Heart right ventricle (tissue), 16 donors: ENCODE measurements at regions not wholly inside any gene's neighbourhood (a gene's known extent, or its start where the extent isn't known, plus 50 kb on each side); places are given as distances from the start of the nearest gene placed in this dataset.

Source experiments
- ATAC-seq, 8 donors: fragments of 200-7000 bp; cut with Tn5 transposase; one replicate each; pipeline ENCODE4 v1.9.1; 2020; ENCODE audit warnings: mild to moderate bottlenecking in 8 of 8, moderate library complexity in 8 of 8, moderate number of reproducible peaks in 1 of 8
- DNase-seq, 2 donors: peaks; one replicate each; pipeline ENCODE4 v3.0.0-alpha.2; 2020
- H3K27ac ChIP-seq, 10 donors: fragments of 200-600 bp; sonication (generic) in 2 of 10; one replicate each; pipeline versions ENCODE4 v1.5.0 to v1.8.0; 2020 to 2022; ENCODE audit warnings: mild to moderate bottlenecking in 3 of 10
- H3K27me3 ChIP-seq, 7 donors: fragments of 200-600 bp; one replicate each; pipeline ENCODE4 v1.8.0; 2021 to 2022; ENCODE audit warnings: mild to moderate bottlenecking in 2 of 7
- H3K36me3 ChIP-seq, 9 donors: fragments of 200-600 bp; sonication (generic) in 1 of 9; one replicate each; pipeline versions ENCODE4 v1.5.0 to v1.8.0; 2020 to 2022; ENCODE audit warnings: mild to moderate bottlenecking in 2 of 9
- H3K4me1 ChIP-seq, 9 donors: fragments of 200-600 bp; sonication (generic) in 1 of 9; one replicate each; pipeline versions ENCODE4 v1.5.0 to v1.8.0; 2020 to 2022; ENCODE audit warnings: mild to moderate bottlenecking in 4 of 9
- H3K4me3 ChIP-seq, 10 donors: fragments of 200-600 bp; sonication (generic) in 2 of 10; one replicate each; pipeline versions ENCODE4 v1.5.0 to v1.8.0; 2020 to 2022; ENCODE audit warnings: mild to moderate bottlenecking in 7 of 10, moderate library complexity in 2 of 10
- H3K9me3 ChIP-seq, 11 donors: fragments of 200-600 bp in 10 of 11; sonication (generic) in 2 of 11; one replicate each; pipeline versions ENCODE4 v1.5.0 to v1.8.0; 2013 to 2022; ENCODE audit warnings: mild to moderate bottlenecking in 2 of 11, control low read depth in 1 of 11, moderate library complexity in 1 of 11
- CTCF ChIP-seq, 9 donors: fragments of 200-600 bp; sonication (generic) in 2 of 9; IDR thresholded peaks; one replicate each; pipeline versions ENCODE4 v1.5.0 to v1.8.0; 2021 to 2022; ENCODE audit warnings: antibody characterized with exemption in 9 of 9, mild to moderate bottlenecking in 5 of 9, moderate library complexity in 1 of 9
- WGBS, 2 donors: extraction: QIAGEN DNeasy Blood & Tissue Kit; methylation state at CpG; one replicate each; pipeline ENCODE4 v1.1.7; 2013; ENCODE audit warnings: inconsistent platforms in 1 of 2; 5-methylcytosine and 5-hydroxymethylcytosine counted together
- intact Hi-C, 10 donors: fragments of 100-400 bp; cut with DNase I; formaldehyde crosslinking; loops; one replicate each; pipeline versions ENCODE4 v1.11.1 to v1.14.2; 2022
- donor health status: Arrhythmogenic right ventricular cardiomyopathy.
- donor health status: ischemic (EF 13 %, LVEDD 7.1; RV severe dilation, severe dysfunction).
- donor health status: healthy with polysubstance abuse.
- donor health status: DM: no; HTN: yes; CAD: no.
- donor health status: DM: no; HTN: no; CAD: no.
- donor health status: ischemic (EF 25% LVEDD 6.9; RV normal size, moderate dysfunction).
- donor health status: ischemic (EF 25% LVEDD 5.7; RV mildly dilated, moderate dysfunction).
- donor health status: healthy.
- donor health status: DM: yes; HTN: yes; CAD: no.
- donor health status: Ischemic cardiomyopathy.
- donor health status: ischemic (EF 35%, LVEDD 5.7; RV mildly dilated, moderate dysfunction).
- donor health status: nonischemic (EF 11% LVEDD 7.7; RV severe dilation, severe dysfunction).
- donor health status: DM: yes; HTN: yes; CAD: no.
- donor health status: PGD.
- donor health status: ischemic (EF 29% LVEDD 5.4; RV normal size, mild dysfunction).
- donor health status: nonischemic (EF 23%, LVEDD 6.1; RV moderate dilation, normal function).

DNA sequence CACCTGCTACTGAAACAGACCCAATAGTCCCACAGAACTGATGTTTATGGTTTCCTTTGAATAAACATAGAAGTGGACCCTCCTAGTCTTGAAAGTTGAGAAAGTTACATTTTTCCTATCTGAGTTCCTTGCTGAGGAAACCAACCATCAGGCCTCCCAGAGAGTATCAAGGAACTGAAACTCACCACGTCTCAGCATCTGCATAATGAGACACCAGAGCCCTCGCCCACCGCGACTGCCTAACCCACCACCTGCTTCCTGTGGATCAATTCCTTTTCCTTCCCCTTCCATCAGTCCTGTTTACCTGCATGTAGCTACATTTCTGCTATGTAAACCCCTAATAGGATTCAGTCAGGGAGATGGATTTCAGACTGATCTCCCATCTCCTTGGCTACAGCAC lies 443.2 kb upstream of the TMEM132C start:
- Histone ChIP-seq H3K36me3 (no peaks in the 10 kb centered on the region), H3K27me3 (no peaks in the 10 kb centered on the region), H3K9me3 (peaks cover 0 to 3% (median 0%) of the 10 kb centered on the region in 11 donors), H3K27ac (no peak overlapping the region), H3K4me3 (no peak overlapping the region), H3K4me1 (peaks cover 0 to 15% (median 0%) of the 10 kb centered on the region in 9 donors)
- WGBS, 2 donors = 75 to 76% methylated on average over 4 of the region's 4 CpGs
- intact Hi-C loops = no loop called here
- DNase-seq = no peak
- ATAC-seq = no peak
- no peak for TF ChIP-seq CTCF (IDR thresholded peaks at IDR 0.05)

- intact Hi-C loops = no loop called here
- ATAC-seq (no peak), DNase-seq (no peak)
- Histone ChIP-seq H3K4me3 (no peak overlapping the region), H3K9me3 (peaks cover 0 to 3% (median 0%) of the 10 kb centered on the region in 11 donors), H3K36me3 (no peaks in the 10 kb centered on the region), H3K4me1 (peaks cover 0 to 21% (median 0%) of the 10 kb centered on the region in 9 donors), H3K27ac (peak overlapping the region in 5 of 10 donors; percentile 26 to 64 (median 37)), H3K27me3 (no peaks in the 10 kb centered on the region)
- 52 to 57% methylated on average over 5 of the region's 5 CpGs for WGBS, 2 donors
- TF ChIP-seq CTCF (IDR thresholded peaks at IDR 0.05) = no peak
Measured at GRCh38 chr12:127829281-127830064, 437.5 kb upstream of the TMEM132C start.

DNA sequence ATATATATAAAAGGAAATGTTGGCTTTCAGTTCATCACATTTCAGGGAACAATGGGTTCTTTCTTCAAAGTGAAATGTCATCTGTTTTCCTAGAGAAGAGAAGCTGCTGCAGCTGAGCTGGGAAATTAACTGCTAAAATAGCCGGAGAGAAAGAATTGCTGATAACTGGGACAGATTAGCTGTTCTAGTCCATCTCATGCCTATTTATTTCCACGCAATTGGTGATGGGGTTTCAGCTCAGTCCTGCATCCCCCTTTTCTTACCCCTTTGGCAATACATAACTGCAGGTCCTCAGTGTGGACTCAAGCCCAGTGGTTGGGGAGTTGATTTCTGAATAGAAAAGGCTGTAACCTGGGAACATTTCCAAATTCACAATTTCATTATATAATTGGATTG lies 436.9 kb upstream of the TMEM132C start:
- no peaks in the 10 kb centered on the region for H3K27me3 ChIP-seq
- peak in 5 of 8 donors; percentile 38 to 62 (median 51) for ATAC-seq
- H3K36me3 ChIP-seq = no peaks in the 10 kb centered on the region
- peak overlapping the region in 4 of 10 donors; percentile 26 to 64 (median 34) for H3K27ac ChIP-seq
- H3K4me3 ChIP-seq = no peak overlapping the region
- TF ChIP-seq CTCF (IDR thresholded peaks at IDR 0.05) = no peak
- DNase-seq = no peak
- H3K4me1 ChIP-seq = peaks cover 0 to 21% (median 0%) of the 10 kb centered on the region in 9 donors
- intact Hi-C loops = no loop called here
- peaks cover 0 to 3% (median 0%) of the 10 kb centered on the region in 11 donors for H3K9me3 ChIP-seq
- 43 to 45% methylated on average over 2 of the region's 2 CpGs for WGBS, 2 donors

GRCh38 chr12:127830730-127831129 lies 436.2 kb upstream of the TMEM132C start:
- DNase-seq = no peak
- H3K9me3 ChIP-seq = no peaks in the 10 kb centered on the region
- TF ChIP-seq CTCF (IDR thresholded peaks at IDR 0.05) = no peak
- H3K27me3 ChIP-seq = no peaks in the 10 kb centered on the region
- ATAC-seq = no peak
- H3K4me3 ChIP-seq = no peak overlapping the region
- intact Hi-C loops = no loop called here
- H3K27ac ChIP-seq = peak overlapping the region in 3 of 10 donors; percentile 9 to 64 (median 26)
- 88 to 89% methylated on average over 3 of the region's 3 CpGs for WGBS, 2 donors
- H3K36me3 ChIP-seq = no peaks in the 10 kb centered on the region
- H3K4me1 ChIP-seq = peaks cover 0 to 21% (median 0%) of the 10 kb centered on the region in 9 donors
